Ovary (tissue), 3 donors: ENCODE measurements at regions not wholly inside any gene's neighbourhood (a gene's known extent, or its start where the extent isn't known, plus 50 kb on each side); places are given as distances from the start of the nearest gene placed in this dataset.

ENCODE experiments used
- CTCF ChIP-seq, 3 donors: fragments of 450-650 bp in 2 of 3; fragments of 200-600 bp in 1 of 3; IDR thresholded peaks; one replicate each; pipeline versions ENCODE4 v1.5.1 to v1.8.0; 2016 to 2022; ENCODE audit warnings: antibody characterized with exemption in 3 of 3, mild to moderate bottlenecking in 1 of 3
- EP300 ChIP-seq: sonication (generic); formaldehyde crosslinking; IDR thresholded peaks from one replicate; pipeline ENCODE4 v1.6.1; 2017; ENCODE audit warnings: antibody characterized with exemption
- POLR2A ChIP-seq: fragments of 450-650 bp; IDR thresholded peaks from one replicate; pipeline ENCODE4 v1.6.1; 2017; ENCODE audit warnings: antibody characterized with exemption, mild to moderate bottlenecking, moderate library complexity
- donor health status: DM: no; HTN: no; CAD: no.

- TF ChIP-seq EP300, result no peak
- TF ChIP-seq CTCF (IDR thresholded peaks at IDR 0.05), result no peak
- no peak for TF ChIP-seq POLR2A
These were observed 175.7 kb downstream of the C12orf50 start for GRCh38 chr12:87853448-87854003.
